MM.1S (cell line): ENCODE measurements at regions not wholly inside any gene's neighbourhood (a gene's known extent, or its start where the extent isn't known, plus 50 kb on each side); places are given as distances from the start of the nearest gene placed in this dataset.

Experiments
- CTCF ChIP-seq: fragments of 300-600 bp; sonication (generic); IDR thresholded peaks from 2 replicates; pipeline ENCODE4 v1.5.1; 2016; ENCODE audit warnings: antibody characterized with exemption, low read length, mixed read lengths
- EZH2 ChIP-seq: fragments of 300-600 bp; sonication (generic); optimal IDR thresholded peaks from 2 replicates; pipeline ENCODE3; 2017; ENCODE audit warnings: low read depth, mild to moderate bottlenecking, antibody characterized with exemption, low read length, mixed read lengths

GRCh38 chr4:157576671-157577217 lies 356.2 kb downstream of the GRIA2 start:
- TF ChIP-seq CTCF (no peak), EZH2 (no peak)
